GM12878 (cell line): ENCODE measurements at regions not wholly inside any gene's neighbourhood (a gene's known extent, or its start where the extent isn't known, plus 50 kb on each side); places are given as distances from the start of the nearest gene placed in this dataset.

Source experiments
- ATF7 ChIP-seq: fragments of 450-650 bp; IDR thresholded peaks from 2 replicates; pipeline ENCODE4 v1.6.1; 2016; ENCODE audit warnings: low read depth, mild to moderate bottlenecking
- CBFB ChIP-seq: IDR thresholded peaks from 2 replicates; pipeline ENCODE4 v1.6.1; 2016; ENCODE audit warnings: antibody characterized with exemption, low read depth
- EGR1 ChIP-seq, 2 experiments: IDR thresholded peaks; 1 replicate in 1 of 2; 2 replicates in 1 of 2; pipeline ENCODE4 v1.6.1; 2011 to 2012; ENCODE audit warnings: low read depth in 2 of 2, low read length in 2 of 2, borderline replicate concordance in 1 of 2, mild to moderate bottlenecking in 1 of 2, moderate library complexity in 1 of 2
- EP300 ChIP-seq, 2 experiments: fragments of 150-350 bp in 1 of 2; IDR thresholded peaks; 2 replicates each; pipeline ENCODE4 v1.6.1; 2011 to 2012; ENCODE audit warnings: low read depth in 2 of 2, low read length in 2 of 2, borderline replicate concordance in 1 of 2, improper control_type of control experiment in 1 of 2, inconsistent platforms in 1 of 2; ENCODE audit not compliant: control insufficient read depth in 1 of 2
- FOXM1 ChIP-seq: IDR thresholded peaks from 2 replicates; pipeline ENCODE4 v1.6.1; 2012; ENCODE audit warnings: low read depth, mild to moderate bottlenecking, inconsistent platforms, low read length, moderate library complexity
- NBN ChIP-seq: fragments of 450-650 bp; IDR thresholded peaks from 2 replicates; pipeline ENCODE4 v1.6.1; 2016
- POLR2A ChIP-seq: IDR thresholded peaks from 2 replicates; pipeline ENCODE4 v1.6.1; 2011; ENCODE audit warnings: low read depth, mild to moderate bottlenecking, low read length
- POLR2AphosphoS2 ChIP-seq: IDR thresholded peaks from 2 replicates; pipeline ENCODE4 v1.6.1; 2011; ENCODE audit warnings: low read depth, mild to moderate bottlenecking, low read length, improper control_type of control experiment, moderate library complexity
- TF ChIP-seq, protein P1 (sequence below), 3 experiments: IDR thresholded peaks in 2 of 3; conservative IDR thresholded peaks in 1 of 3; 2 replicates each; pipeline ENCODE4 v1.5.1; 2011; ENCODE audit warnings: low read depth in 3 of 3, low read length in 3 of 3, mild to moderate bottlenecking in 3 of 3, control low read depth in 2 of 3, moderate library complexity in 2 of 3, inconsistent platforms in 1 of 3, mixed read lengths in 1 of 3; ENCODE audit not compliant: control insufficient read depth in 2 of 3, insufficient read depth in 1 of 3; ENCODE audit errors: extremely low read depth in 1 of 3
- TF ChIP-seq, protein P2 (sequence below): IDR thresholded peaks from 2 replicates; pipeline ENCODE4 v1.6.1; 2011; ENCODE audit warnings: low read depth, mild to moderate bottlenecking, low read length, moderate library complexity, borderline replicate concordance; ENCODE audit errors: extremely low read depth
- TF ChIP-seq, protein P3 (sequence below): fragments of 450-650 bp; IDR thresholded peaks from 2 replicates; pipeline ENCODE4 v1.6.1; 2017; ENCODE audit warnings: mild to moderate bottlenecking

DNA sequence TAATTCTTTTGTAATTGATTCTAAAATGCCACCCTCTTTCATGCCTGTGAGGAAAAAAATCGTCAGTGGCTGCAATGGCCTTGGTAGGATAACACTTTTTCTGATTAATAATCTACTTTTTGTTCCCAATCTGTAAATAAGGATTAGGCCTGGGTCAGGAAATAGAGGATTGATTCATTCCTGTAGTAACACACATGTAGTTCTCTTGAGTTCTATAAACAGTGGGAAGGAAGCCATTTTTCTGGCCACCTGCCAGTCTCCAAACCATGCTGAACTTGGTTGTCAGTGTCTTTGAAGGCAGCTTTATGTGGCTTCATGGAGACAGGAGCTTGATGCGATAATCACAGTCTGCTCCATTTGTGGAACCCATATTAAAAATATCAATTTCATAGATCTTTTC is 169.3 kb upstream of the NFE2L3 start:
- TF ChIP-seq EP300 (IDR thresholded peaks at IDR 0.05; ENCODE audit: borderline replicate concordance in 1 of 2, control insufficient read depth in 1 of 2, low read depth in 2 of 2, low read length in 2 of 2) = no peak
- no peak for TF ChIP-seq FOXM1
- TF ChIP-seq, protein P1, sequence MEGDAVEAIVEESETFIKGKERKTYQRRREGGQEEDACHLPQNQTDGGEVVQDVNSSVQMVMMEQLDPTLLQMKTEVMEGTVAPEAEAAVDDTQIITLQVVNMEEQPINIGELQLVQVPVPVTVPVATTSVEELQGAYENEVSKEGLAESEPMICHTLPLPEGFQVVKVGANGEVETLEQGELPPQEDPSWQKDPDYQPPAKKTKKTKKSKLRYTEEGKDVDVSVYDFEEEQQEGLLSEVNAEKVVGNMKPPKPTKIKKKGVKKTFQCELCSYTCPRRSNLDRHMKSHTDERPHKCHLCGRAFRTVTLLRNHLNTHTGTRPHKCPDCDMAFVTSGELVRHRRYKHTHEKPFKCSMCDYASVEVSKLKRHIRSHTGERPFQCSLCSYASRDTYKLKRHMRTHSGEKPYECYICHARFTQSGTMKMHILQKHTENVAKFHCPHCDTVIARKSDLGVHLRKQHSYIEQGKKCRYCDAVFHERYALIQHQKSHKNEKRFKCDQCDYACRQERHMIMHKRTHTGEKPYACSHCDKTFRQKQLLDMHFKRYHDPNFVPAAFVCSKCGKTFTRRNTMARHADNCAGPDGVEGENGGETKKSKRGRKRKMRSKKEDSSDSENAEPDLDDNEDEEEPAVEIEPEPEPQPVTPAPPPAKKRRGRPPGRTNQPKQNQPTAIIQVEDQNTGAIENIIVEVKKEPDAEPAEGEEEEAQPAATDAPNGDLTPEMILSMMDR (IDR thresholded peaks at IDR 0.05 in 2 of 3, conservative IDR thresholded peaks at IDR 0.05 in 1 of 3; ENCODE audit: control insufficient read depth in 2 of 3, extremely low read depth in 1 of 3, insufficient read depth in 1 of 3, low read depth in 3 of 3, low read length in 3 of 3) = no peak
- no peak for TF ChIP-seq EGR1 (IDR thresholded peaks at IDR 0.05; ENCODE audit: borderline replicate concordance in 1 of 2, low read depth in 2 of 2, low read length in 2 of 2)
- TF ChIP-seq CBFB = no peak
- TF ChIP-seq, protein P2, sequence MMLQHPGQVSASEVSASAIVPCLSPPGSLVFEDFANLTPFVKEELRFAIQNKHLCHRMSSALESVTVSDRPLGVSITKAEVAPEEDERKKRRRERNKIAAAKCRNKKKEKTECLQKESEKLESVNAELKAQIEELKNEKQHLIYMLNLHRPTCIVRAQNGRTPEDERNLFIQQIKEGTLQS = no peak
- TF ChIP-seq, protein P3, sequence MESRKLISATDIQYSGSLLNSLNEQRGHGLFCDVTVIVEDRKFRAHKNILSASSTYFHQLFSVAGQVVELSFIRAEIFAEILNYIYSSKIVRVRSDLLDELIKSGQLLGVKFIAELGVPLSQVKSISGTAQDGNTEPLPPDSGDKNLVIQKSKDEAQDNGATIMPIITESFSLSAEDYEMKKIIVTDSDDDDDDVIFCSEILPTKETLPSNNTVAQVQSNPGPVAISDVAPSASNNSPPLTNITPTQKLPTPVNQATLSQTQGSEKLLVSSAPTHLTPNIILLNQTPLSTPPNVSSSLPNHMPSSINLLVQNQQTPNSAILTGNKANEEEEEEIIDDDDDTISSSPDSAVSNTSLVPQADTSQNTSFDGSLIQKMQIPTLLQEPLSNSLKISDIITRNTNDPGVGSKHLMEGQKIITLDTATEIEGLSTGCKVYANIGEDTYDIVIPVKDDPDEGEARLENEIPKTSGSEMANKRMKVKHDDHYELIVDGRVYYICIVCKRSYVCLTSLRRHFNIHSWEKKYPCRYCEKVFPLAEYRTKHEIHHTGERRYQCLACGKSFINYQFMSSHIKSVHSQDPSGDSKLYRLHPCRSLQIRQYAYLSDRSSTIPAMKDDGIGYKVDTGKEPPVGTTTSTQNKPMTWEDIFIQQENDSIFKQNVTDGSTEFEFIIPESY = no peak
- TF ChIP-seq POLR2AphosphoS2 = no peak
- no peak for TF ChIP-seq ATF7
- TF ChIP-seq POLR2A = no peak
- no peak for TF ChIP-seq NBN
